GM12892 (cell line): ENCODE measurements at regions not wholly inside any gene's neighbourhood (a gene's known extent, or its start where the extent isn't known, plus 50 kb on each side); places are given as distances from the start of the nearest gene placed in this dataset.
"Not testable (repeated sequence)": the region's sequence is repeated elsewhere in the genome, so short reads cannot be mapped to it uniquely, and the experiment has no call there.

Experiments
- DNase-seq: peaks from one replicate; pipeline ENCODE4 v3.0.0; 2011; ENCODE audit not compliant: insufficient read length
- FAIRE-seq: peaks from 2 replicates; lab custom pipeline; 2011; peaks lifted over from hg19 to GRCh38; lab: Jason Lieb, UNC
- POLR2A ChIP-seq: IDR thresholded peaks from 2 replicates; pipeline ENCODE4 v1.6.1; 2011; ENCODE audit warnings: low read depth, low read length, control low read depth
- POLR2AphosphoS5 ChIP-seq: IDR thresholded peaks from 2 replicates; pipeline ENCODE4 v1.6.1; 2011; ENCODE audit warnings: low read depth, low read length, control low read depth
- TAF1 ChIP-seq: IDR thresholded peaks from 2 replicates; pipeline ENCODE4 v1.6.1; 2011; ENCODE audit warnings: low read depth, mild to moderate bottlenecking, control low read depth, low read length, borderline replicate concordance

- DNase-seq (no peak), FAIRE-seq (no peak)
- TF ChIP-seq POLR2A (no peak), TAF1 (no peak), POLR2AphosphoS5 (no peak)
Observed at GRCh38 chr4:159884989-159885388, 782.1 kb downstream of the RAPGEF2 start.

- DNase-seq (no peak), FAIRE-seq (no peak)
- TF ChIP-seq POLR2A: no peak
- no peak for TF ChIP-seq TAF1
- TF ChIP-seq POLR2AphosphoS5: no peak
Observed at GRCh38 chr4:159899596-159899995, 796.7 kb downstream of the RAPGEF2 start.

- no peak for FAIRE-seq
- no peak for TF ChIP-seq POLR2AphosphoS5
- TF ChIP-seq POLR2A: no peak
- TF ChIP-seq TAF1: no peak
- DNase-seq: no peak
Observed at GRCh38 chr4:159900562-159900961, 797.7 kb downstream of the RAPGEF2 start.

- FAIRE-seq: no peak
- TF ChIP-seq TAF1 (no peak), POLR2A (no peak), POLR2AphosphoS5 (no peak)
- no peak for DNase-seq
Observed at GRCh38 chr4:159902648-159903047, 799.8 kb downstream of the RAPGEF2 start.

- FAIRE-seq (no peak), DNase-seq (no peak)
- TF ChIP-seq TAF1 (no peak), POLR2AphosphoS5 (no peak), POLR2A (no peak)
Observed at GRCh38 chr4:159904906-159905305, 802.0 kb downstream of the RAPGEF2 start.

- no peak for TF ChIP-seq POLR2A
- TF ChIP-seq POLR2AphosphoS5: no peak
- no peak for TF ChIP-seq TAF1
- FAIRE-seq (no peak), DNase-seq (no peak)
Observed at GRCh38 chr4:159906051-159906450, 803.2 kb downstream of the RAPGEF2 start.

- FAIRE-seq (no peak), DNase-seq (no peak)
- TF ChIP-seq POLR2A: no peak
- TF ChIP-seq POLR2AphosphoS5: no peak
- no peak for TF ChIP-seq TAF1
Observed at GRCh38 chr4:159906517-159906916, 803.6 kb downstream of the RAPGEF2 start.

- DNase-seq (no peak), FAIRE-seq (no peak)
- TF ChIP-seq TAF1: no peak
- no peak for TF ChIP-seq POLR2AphosphoS5
- TF ChIP-seq POLR2A: no peak
Observed at GRCh38 chr4:159910721-159911120, 807.8 kb downstream of the RAPGEF2 start.

GRCh38 chr4:159922119-159922518 lies 819.2 kb downstream of the RAPGEF2 start:
- FAIRE-seq (no peak), DNase-seq (no peak)
- no peak for TF ChIP-seq TAF1
- TF ChIP-seq POLR2AphosphoS5: no peak
- TF ChIP-seq POLR2A: no peak

GRCh38 chr4:159925770-159926169 lies 822.9 kb downstream of the RAPGEF2 start:
- TF ChIP-seq POLR2AphosphoS5: no peak
- TF ChIP-seq POLR2A: no peak
- no peak for TF ChIP-seq TAF1
- DNase-seq: no peak
- no peak for FAIRE-seq

GRCh38 chr4:159926871-159927270 lies 824.0 kb downstream of the RAPGEF2 start:
- TF ChIP-seq POLR2A (no peak), POLR2AphosphoS5 (no peak), TAF1 (no peak)
- DNase-seq: no peak
- no peak for FAIRE-seq

- DNase-seq (no peak), FAIRE-seq (no peak)
- no peak for TF ChIP-seq POLR2AphosphoS5
- TF ChIP-seq TAF1: no peak
- no peak for TF ChIP-seq POLR2A
Observed at GRCh38 chr4:159927781-159928180, 824.9 kb downstream of the RAPGEF2 start.

GRCh38 chr4:159934602-159935001 lies 831.7 kb downstream of the RAPGEF2 start:
- DNase-seq, FAIRE-seq: not testable (repeated sequence)
